Lower leg skin (tissue), 3 donors: ENCODE measurements at regions not wholly inside any gene's neighbourhood (a gene's known extent, or its start where the extent isn't known, plus 50 kb on each side); places are given as distances from the start of the nearest gene placed in this dataset.

Experiments
- CTCF ChIP-seq, 3 donors: fragments of 450-650 bp; IDR thresholded peaks; one replicate each; pipeline ENCODE4 v1.5.1; 2016; ENCODE audit warnings: antibody characterized with exemption in 3 of 3, mild to moderate bottlenecking in 3 of 3, moderate library complexity in 2 of 3
- POLR2A ChIP-seq, 2 donors: fragments of 450-650 bp; IDR thresholded peaks; one replicate each; pipeline ENCODE4 v1.6.1; 2016 to 2017; ENCODE audit warnings: antibody characterized with exemption in 2 of 2, mild to moderate bottlenecking in 1 of 2, moderate library complexity in 1 of 2

- TF ChIP-seq CTCF (IDR thresholded peaks at IDR 0.05) = no peak
- TF ChIP-seq POLR2A (IDR thresholded peaks at IDR 0.05) = no peak
Measured at GRCh38 chr19:30855442-30855841, 483.3 kb downstream of the ZNF536 start.
